Psoas muscle (tissue), 7 donors: ENCODE measurements at regions not wholly inside any gene's neighbourhood (a gene's known extent, or its start where the extent isn't known, plus 50 kb on each side); places are given as distances from the start of the nearest gene placed in this dataset.

Experiments used
- ATAC-seq, 4 donors: fragments of 200-7000 bp; cut with Tn5 transposase; one replicate each; pipeline ENCODE4 v1.9.1; 2020; ENCODE audit warnings: moderate library complexity in 3 of 4, mild to moderate bottlenecking in 2 of 4
- DNase-seq, 2 donors: peaks; one replicate each; pipeline ENCODE4 v3.0.0-alpha.2; 2020
- H3K27ac ChIP-seq: fragments of 200-600 bp; one replicate; pipeline ENCODE4 v1.8.0; 2022
- H3K27me3 ChIP-seq, 3 donors: fragments of 200-600 bp in 1 of 3; one replicate each; pipeline versions ENCODE4 v1.6.1 to v1.8.0; 2013 to 2022; ENCODE audit warnings: low read length in 2 of 3, mild to moderate bottlenecking in 2 of 3, moderate library complexity in 1 of 3; ENCODE audit not compliant: insufficient read depth in 3 of 3
- H3K36me3 ChIP-seq, 2 donors: fragments of 200-600 bp in 1 of 2; one replicate each; pipeline versions ENCODE4 v1.6.1 to v1.8.0; 2013 to 2022; ENCODE audit warnings: low read depth in 1 of 2, mild to moderate bottlenecking in 1 of 2, moderate library complexity in 1 of 2; ENCODE audit not compliant: insufficient read depth in 1 of 2
- H3K4me1 ChIP-seq: fragments of 200-600 bp; one replicate; pipeline ENCODE4 v1.8.0; 2022
- H3K4me3 ChIP-seq: fragments of 200-600 bp; one replicate; pipeline ENCODE4 v1.8.0; 2022; ENCODE audit warnings: mild to moderate bottlenecking
- H3K9me3 ChIP-seq: fragments of 200-600 bp; one replicate; pipeline ENCODE4 v1.8.0; 2022
- CTCF ChIP-seq: fragments of 200-600 bp; IDR thresholded peaks from one replicate; pipeline ENCODE4 v1.8.0; 2022; ENCODE audit warnings: antibody characterized with exemption
- WGBS, 3 donors: extraction: QIAGEN DNeasy Blood & Tissue Kit; methylation state at CpG; one replicate each; pipeline versions ENCODE4 v1.1.6 to v1.1.7; 2013; 5-methylcytosine and 5-hydroxymethylcytosine counted together
- intact Hi-C, 2 donors: fragments of 100-400 bp; cut with DNase I; formaldehyde crosslinking; loops; one replicate each; pipeline versions ENCODE4 v1.11.0 to v1.14.2; 2022
- donor health status: healthy with polysubstance abuse.
- donor health status: DM: no; HTN: no; CAD: no; lungs with moderate emphysema.
- donor health status: Bipolar disorder and iron deficiency.
- donor health status: healthy.
- donor health status: DM: yes; HTN: yes; CAD: no.
- donor health status: DM: no; HTN: no; CAD: no.
- donor health status: DM: yes; HTN: yes; CAD: no.

DNA sequence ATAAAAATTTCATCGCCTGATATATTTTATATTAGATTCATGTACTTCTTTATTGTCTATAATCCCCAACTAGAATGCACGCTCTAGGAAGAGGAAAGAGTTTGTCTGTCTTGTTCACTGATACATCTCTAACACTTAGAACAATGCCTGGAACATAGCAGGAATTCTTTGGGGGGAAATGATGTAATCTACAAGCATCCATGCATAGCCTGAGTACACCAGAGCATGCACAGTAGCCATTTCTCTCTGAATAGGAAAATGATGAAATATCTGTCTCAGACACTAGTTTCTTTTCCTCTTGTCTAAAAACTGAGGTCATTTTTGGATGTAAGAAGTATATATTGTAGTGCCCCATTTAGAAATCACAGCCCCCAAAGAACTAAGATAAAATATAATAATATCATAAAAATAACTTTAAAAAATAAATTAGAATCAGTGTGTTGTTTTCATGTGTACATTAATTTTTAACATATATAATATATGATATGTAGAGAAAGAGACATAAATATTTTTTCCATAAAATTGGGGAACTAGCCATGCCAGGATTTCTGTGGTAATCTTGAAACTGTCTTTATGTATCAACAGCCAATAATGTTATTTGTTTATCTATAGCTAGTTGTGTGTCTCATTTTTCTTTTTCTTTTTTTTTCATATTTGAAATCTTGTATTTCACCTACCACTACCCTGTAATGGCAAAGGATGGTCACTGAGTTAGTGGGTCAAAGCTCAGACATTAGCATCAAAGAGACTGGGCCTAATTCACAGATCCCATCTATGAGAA is 155.6 kb upstream of the TMCC3 start:
- no peak for DNase-seq
- H3K36me3 ChIP-seq: no peaks in the 10 kb centered on the region
- no peaks in the 10 kb centered on the region for H3K4me1 ChIP-seq
- H3K4me3 ChIP-seq: no peak overlapping the region
- H3K27ac ChIP-seq: no peak overlapping the region
- intact Hi-C loops: no loop called here
- 68 to 73% (median 68%) methylated on average over 2 of the region's 2 CpGs for WGBS, 3 donors
- no peak for ATAC-seq
- H3K27me3 ChIP-seq: no peaks in the 10 kb centered on the region
- peaks cover 2% of the 10 kb centered on the region for H3K9me3 ChIP-seq
- TF ChIP-seq CTCF: no peak

DNA sequence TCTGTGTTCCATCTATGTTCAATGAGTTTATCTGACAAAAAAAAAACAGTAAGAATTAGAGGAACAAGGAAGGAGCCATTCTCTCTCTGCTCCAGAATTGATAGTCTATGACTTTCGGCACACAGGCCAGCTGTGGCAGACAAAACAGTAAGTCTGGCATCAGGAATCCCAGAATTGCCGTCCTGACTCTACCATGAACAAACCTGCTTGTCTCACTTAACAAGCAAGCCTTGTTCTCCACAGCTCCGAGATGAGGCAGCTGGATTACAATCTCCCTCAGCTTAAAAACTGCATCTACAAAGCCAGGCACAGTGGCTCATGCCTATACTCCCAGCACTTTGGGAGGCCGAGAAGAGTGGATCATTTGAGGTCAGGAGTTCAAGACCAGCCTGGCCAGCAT is 153.6 kb upstream of the TMCC3 start:
- H3K9me3 ChIP-seq: no peaks in the 10 kb centered on the region
- no peak for TF ChIP-seq CTCF
- no peaks in the 10 kb centered on the region for H3K4me1 ChIP-seq

DNA sequence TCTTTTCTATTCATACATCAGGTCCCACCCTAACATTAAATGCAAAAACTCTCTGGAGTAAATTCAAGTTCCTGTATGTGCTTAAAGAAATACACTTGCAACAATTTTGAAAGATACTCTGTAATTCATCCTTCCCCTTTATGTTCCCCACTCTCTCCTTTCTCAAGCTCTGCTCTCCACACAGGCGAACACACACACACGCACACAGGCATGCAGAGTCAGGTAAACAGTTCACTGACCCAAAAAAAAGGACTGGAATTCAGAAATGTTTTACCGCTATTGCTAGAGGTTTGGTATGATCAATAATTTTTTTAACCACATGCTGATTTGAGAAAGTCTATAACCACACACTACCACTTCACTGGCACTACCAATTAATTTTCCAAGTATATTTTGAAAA is 152.4 kb upstream of the TMCC3 start:
- Histone ChIP-seq H3K4me3 (no peak overlapping the region), H3K9me3 (no peaks in the 10 kb centered on the region), H3K4me1 (no peaks in the 10 kb centered on the region), H3K36me3 (no peaks in the 10 kb centered on the region), H3K27me3 (no peaks in the 10 kb centered on the region), H3K27ac (no peak overlapping the region)
- WGBS, 3 donors: 92 to 97% (median 94%) methylated on average over 3 of the region's 3 CpGs
- ATAC-seq: no peak
- TF ChIP-seq CTCF: no peak
- no peak for DNase-seq
- intact Hi-C loops: no loop called here

More for the DNA sequence above, 153.6 kb upstream of the TMCC3 start:
- H3K4me3 ChIP-seq: no peak overlapping the region
- no peak overlapping the region for H3K27ac ChIP-seq
- 41 to 42% (median 42%) methylated on average over 4 of the region's 4 CpGs for WGBS, 3 donors
- H3K27me3 ChIP-seq: no peaks in the 10 kb centered on the region
- no peaks in the 10 kb centered on the region for H3K36me3 ChIP-seq
- intact Hi-C loops: no loop called here
- ATAC-seq (no peak), DNase-seq (no peak)

GRCh38 chr12:94801745-94802144 is 151.4 kb upstream of the TMCC3 start:
- no peak for TF ChIP-seq CTCF
- H3K9me3 ChIP-seq: no peaks in the 10 kb centered on the region
- WGBS, 3 donors: 87 to 88% (median 88%) methylated on average over 4 of the region's 4 CpGs
- H3K36me3 ChIP-seq: no peaks in the 10 kb centered on the region
- no peak overlapping the region for H3K4me3 ChIP-seq
- DNase-seq (no peak), ATAC-seq (no peak)
- no peaks in the 10 kb centered on the region for H3K4me1 ChIP-seq
- H3K27me3 ChIP-seq: no peaks in the 10 kb centered on the region
- intact Hi-C loops: no loop called here
- no peak overlapping the region for H3K27ac ChIP-seq

GRCh38 chr12:94799136-94799535 is 148.8 kb upstream of the TMCC3 start:
- no peak for TF ChIP-seq CTCF
- 89 to 96% (median 93%) methylated on average over 2 of the region's 2 CpGs for WGBS, 3 donors
- H3K4me3 ChIP-seq: no peak overlapping the region
- no peaks in the 10 kb centered on the region for H3K27me3 ChIP-seq
- no peaks in the 10 kb centered on the region for H3K9me3 ChIP-seq
- no peaks in the 10 kb centered on the region for H3K36me3 ChIP-seq
- no peaks in the 10 kb centered on the region for H3K4me1 ChIP-seq
- ATAC-seq (no peak), DNase-seq (no peak)
- H3K27ac ChIP-seq: no peak overlapping the region
- intact Hi-C loops: loop anchor here in 1 of 2 donors (10.0 kb wide), 1 partner anchor 166 kb away; no protein-coding TSS in a partner anchor
